ENCODE measurements at regions not wholly inside any gene's neighbourhood (a gene's known extent, or its start where the extent isn't known, plus 50 kb on each side); places are given as distances from the start of the nearest gene placed in this dataset.

DNA sequence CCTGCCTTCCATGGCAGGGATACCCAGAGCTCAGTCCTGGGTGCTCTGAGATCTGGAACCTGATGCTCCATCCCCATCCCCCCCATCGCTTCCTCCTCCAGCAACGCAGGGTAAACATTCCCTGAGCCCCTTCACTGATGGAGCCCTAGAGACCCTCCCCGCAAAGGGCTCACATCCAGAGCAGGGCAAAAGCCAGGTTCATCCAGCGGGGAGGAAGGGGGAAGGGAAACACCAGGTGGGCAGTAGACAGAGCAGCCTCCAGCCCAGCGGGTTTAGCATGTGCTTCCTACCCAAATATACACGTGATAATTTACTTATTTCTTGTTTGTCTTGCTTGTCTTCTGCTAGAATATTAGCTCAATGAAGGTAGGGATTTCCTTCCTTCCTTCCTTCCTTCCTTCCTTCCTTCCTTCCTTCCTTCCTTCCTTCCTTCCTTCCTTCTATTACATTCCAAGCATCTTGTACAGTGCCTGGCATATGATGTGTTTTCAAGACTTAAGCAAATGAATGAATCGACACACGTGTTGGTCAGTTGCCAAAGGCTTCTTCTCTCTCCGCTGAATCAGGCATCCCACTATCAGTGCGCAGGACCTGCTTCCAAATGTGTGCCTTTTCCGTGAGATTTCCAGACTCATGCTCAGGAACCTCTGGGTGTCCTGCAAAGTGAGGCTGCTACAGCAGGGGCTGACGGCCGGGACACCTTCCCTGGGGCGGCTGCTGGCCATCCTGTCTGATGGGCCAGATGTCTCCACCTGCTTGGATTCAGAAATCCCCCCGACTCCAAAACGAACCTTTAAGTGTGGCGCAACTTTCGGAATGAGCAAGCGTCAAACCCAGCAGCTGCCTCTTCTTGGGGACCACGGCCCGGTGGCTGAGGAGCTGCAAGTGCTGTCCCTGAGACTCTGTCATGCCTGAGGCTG, 955.1 kb downstream of the BRD1 start:
- no peak for DNase-seq
- TF ChIP-seq, protein P1, sequence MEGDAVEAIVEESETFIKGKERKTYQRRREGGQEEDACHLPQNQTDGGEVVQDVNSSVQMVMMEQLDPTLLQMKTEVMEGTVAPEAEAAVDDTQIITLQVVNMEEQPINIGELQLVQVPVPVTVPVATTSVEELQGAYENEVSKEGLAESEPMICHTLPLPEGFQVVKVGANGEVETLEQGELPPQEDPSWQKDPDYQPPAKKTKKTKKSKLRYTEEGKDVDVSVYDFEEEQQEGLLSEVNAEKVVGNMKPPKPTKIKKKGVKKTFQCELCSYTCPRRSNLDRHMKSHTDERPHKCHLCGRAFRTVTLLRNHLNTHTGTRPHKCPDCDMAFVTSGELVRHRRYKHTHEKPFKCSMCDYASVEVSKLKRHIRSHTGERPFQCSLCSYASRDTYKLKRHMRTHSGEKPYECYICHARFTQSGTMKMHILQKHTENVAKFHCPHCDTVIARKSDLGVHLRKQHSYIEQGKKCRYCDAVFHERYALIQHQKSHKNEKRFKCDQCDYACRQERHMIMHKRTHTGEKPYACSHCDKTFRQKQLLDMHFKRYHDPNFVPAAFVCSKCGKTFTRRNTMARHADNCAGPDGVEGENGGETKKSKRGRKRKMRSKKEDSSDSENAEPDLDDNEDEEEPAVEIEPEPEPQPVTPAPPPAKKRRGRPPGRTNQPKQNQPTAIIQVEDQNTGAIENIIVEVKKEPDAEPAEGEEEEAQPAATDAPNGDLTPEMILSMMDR (IDR thresholded peaks at IDR 0.05) = no peak
- ATAC-seq = no peak
- Histone ChIP-seq H3K4me1 (no peaks in the 10 kb centered on the region), H3K27me3 (peaks cover 0 to 30% of the 10 kb centered on the region in 2 donors), H3K27ac (no peak overlapping the region), H3K9me3 (peaks cover 0 to 6% of the 10 kb centered on the region in 2 donors), H3K36me3 (no peaks in the 10 kb centered on the region), H3K4me3 (no peak overlapping the region)
- intact Hi-C loops (cut with DNase I) = no loop called here

DNA sequence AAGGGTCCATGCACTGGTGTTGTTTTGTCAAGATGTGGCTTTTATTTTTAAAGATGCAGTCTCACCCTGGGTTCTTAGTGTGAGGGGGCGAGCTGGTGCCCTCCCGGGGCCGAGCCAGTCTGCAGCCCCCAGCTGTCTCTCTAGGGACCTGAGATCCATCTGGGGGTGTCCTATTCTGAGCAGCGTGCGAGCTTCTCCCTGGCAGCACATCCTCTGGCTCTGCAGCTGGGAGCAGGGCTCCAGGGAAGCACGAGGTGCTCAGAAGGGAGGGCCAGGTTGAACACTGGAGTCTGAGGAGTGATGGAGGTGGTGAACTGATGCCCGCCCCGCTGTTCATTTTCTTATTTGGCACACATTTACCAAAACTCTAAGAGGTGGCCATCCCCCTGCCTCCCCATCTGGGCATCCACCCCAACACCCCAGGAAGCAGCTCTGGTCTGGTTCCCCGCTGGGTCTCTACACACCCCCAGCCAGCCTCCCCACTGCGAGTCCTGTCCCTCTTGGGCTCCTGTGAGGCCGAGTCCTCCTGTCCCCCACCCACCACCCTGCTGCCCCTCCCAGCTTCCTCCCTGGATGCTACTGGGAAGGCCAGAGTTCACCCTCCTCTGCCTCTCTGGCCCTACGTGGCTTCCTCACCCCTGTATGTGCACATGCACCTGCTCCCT, 956.4 kb downstream of the BRD1 start:
- TF ChIP-seq, protein P1 (IDR thresholded peaks at IDR 0.05) = no peak
- Histone ChIP-seq H3K27ac (no peak overlapping the region), H3K4me1 (no peaks in the 10 kb centered on the region), H3K36me3 (no peaks in the 10 kb centered on the region), H3K27me3 (peaks cover 0 to 30% of the 10 kb centered on the region in 2 donors), H3K4me3 (no peak overlapping the region), H3K9me3 (peaks cover 0 to 6% of the 10 kb centered on the region in 2 donors)
- ATAC-seq = no peak
- no peak for DNase-seq
- intact Hi-C loops (cut with DNase I) = no loop called here

DNA sequence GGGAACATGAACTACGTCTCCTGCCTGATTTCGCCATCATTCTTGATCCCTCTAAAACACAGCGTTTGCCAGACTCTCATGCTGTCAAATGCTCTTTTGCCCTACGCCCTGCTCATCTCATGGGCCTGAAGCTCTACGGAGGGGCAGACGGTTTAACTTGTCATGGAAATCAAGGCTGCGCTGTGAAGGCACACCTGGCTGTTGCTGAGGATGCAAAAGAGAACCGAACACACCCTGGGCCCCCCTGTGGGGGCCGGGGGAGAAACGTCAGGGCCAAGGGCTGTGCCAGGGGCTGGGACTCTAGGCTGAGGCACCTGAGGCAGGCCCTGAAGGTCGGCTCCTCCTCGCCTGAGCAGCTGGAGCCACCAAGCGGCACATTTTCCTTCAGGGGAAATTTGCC, 957.2 kb downstream of the BRD1 start:
- ATAC-seq (no peak), DNase-seq (no peak)
- Histone ChIP-seq H3K9me3 (peaks cover 0 to 6% of the 10 kb centered on the region in 2 donors), H3K27ac (no peak overlapping the region), H3K4me1 (no peaks in the 10 kb centered on the region), H3K4me3 (no peak overlapping the region), H3K36me3 (no peaks in the 10 kb centered on the region), H3K27me3 (peaks cover 0 to 21% of the 10 kb centered on the region in 2 donors)
- TF ChIP-seq, protein P1 (IDR thresholded peaks at IDR 0.05) = no peak
- intact Hi-C loops (cut with DNase I) = no loop called here

DNA sequence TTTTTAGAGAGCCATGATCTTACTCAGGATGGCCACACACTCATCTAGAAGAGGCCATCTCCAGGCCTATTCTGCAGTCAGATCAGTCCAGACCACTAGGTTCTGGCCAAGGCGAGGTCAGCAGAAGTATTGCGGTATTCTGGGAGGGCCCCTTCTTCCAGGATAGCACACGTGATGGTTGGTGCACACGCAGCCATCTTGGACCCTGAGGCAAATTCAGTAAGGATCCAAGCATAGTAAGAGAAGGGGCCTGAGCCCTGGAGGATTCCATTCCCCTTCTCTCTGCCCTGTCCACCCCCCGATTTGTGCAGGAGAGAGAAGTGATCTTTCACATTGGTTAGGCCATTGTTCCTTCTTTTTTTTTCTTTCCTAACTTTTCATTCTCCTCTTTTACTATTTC, 957.9 kb downstream of the BRD1 start:
- no peaks in the 10 kb centered on the region for H3K36me3 ChIP-seq
- H3K4me1 ChIP-seq = no peaks in the 10 kb centered on the region
- no peak overlapping the region for H3K27ac ChIP-seq
- peaks cover 0 to 15% of the 10 kb centered on the region in 2 donors for H3K27me3 ChIP-seq
- ATAC-seq (no peak), DNase-seq (no peak)
- H3K9me3 ChIP-seq = peaks cover 0 to 6% of the 10 kb centered on the region in 2 donors
- no peak overlapping the region for H3K4me3 ChIP-seq
- TF ChIP-seq, protein P1 (IDR thresholded peaks at IDR 0.05) = no peak
- intact Hi-C loops (cut with DNase I) = no loop called here

DNA sequence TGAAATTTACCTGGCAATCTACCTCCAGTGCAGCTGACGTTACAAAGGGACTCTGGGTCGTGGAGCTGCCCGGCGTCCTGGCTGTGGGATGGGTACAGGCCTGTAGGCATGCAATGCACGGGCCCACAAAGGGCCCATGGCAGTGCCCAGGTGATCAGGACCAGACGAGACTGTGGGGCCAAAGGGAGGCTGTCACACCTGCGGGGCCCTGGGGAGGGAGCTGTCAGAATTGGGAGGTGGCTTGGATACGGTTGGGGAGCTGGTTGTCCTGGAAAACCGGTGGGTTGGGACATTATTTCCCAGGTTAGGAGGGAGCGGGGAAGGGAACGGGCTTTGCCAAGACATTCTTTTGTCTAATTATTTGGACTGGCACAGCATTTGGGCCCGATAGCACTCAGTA, 958.5 kb downstream of the BRD1 start:
- Histone ChIP-seq H3K9me3 (peaks cover 0 to 6% of the 10 kb centered on the region in 2 donors), H3K27ac (no peak overlapping the region), H3K4me3 (no peak overlapping the region), H3K36me3 (no peaks in the 10 kb centered on the region), H3K27me3 (peaks cover 0 to 15% of the 10 kb centered on the region in 2 donors), H3K4me1 (no peaks in the 10 kb centered on the region)
- DNase-seq = no peak
- intact Hi-C loops (cut with DNase I) = no loop called here
- TF ChIP-seq, protein P1 (IDR thresholded peaks at IDR 0.05) = no peak
- no peak for ATAC-seq

Measured in left lung (tissue), 4 donors.